T47D (cell line): ENCODE measurements at regions not wholly inside any gene's neighbourhood (a gene's known extent, or its start where the extent isn't known, plus 50 kb on each side); places are given as distances from the start of the nearest gene placed in this dataset.
A peak's percentile ranks its signal among the peaks of the same experiment; 100 is the strongest.

Experiments used
- DNase-seq, 2 experiments: peaks; one replicate each; pipeline versions ENCODE4 v3.0.0 to v3.0.0-alpha.2; 2011 to 2012; ENCODE audit warnings: low read depth in 1 of 2, low spot score in 1 of 2
- JUND ChIP-seq: IDR thresholded peaks from 2 replicates; pipeline ENCODE4 v1.6.1; 2012; ENCODE audit warnings: low read depth
- in situ Hi-C: cut with HindIII; loops from 2 replicates; pipeline ENCODE4 v1.10.0; 2016; ENCODE audit warnings: low sequenced_read_pairs, low pct_unique_long_range_greater_than_20kb

DNA sequence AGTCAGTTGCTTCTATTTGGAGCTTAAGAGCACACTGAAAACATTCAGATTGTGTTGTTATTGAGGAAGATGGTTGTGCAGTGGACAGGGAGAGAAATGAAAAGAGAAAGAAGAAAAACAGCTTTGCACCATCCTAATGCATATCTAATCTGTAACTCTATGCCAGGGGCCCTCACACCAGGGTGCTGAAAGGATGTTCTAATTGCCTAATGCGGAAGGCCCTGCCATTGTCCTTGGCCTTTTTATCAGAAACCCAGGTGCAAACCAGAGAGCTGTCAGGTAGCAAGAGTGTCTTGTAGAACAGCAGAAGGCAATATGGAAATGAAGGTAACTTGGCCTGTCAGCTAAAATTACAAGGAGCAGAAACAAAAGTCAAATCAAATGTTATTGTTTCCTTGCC lies 384.5 kb upstream of the PIK3R1 start:
- in situ Hi-C loops, result no loop called here
- no peak for TF ChIP-seq JUND

DNA sequence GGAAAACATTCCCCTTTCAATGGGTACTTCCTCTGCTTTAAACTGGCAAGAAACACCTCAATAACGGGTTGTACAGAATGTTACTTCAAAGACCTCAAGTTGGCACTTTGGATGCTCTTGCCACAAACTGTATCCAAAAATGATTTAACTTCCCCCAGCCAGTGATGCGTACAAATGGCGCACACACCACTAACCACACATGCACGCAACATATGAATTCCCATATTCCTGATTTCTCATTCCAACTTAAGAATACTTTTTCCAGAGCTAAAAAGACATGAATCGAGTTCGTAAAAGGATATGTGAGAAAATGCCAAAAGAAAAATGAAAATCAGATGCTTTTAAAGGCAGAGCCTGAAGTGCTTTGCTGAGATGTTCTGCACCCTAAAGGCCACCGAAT lies 388.0 kb upstream of the PIK3R1 start:
- no peak for TF ChIP-seq JUND
- in situ Hi-C loops, result no loop called here
- no peak for DNase-seq

More for the DNA sequence above, 384.5 kb upstream of the PIK3R1 start:
- no peak for DNase-seq

DNA sequence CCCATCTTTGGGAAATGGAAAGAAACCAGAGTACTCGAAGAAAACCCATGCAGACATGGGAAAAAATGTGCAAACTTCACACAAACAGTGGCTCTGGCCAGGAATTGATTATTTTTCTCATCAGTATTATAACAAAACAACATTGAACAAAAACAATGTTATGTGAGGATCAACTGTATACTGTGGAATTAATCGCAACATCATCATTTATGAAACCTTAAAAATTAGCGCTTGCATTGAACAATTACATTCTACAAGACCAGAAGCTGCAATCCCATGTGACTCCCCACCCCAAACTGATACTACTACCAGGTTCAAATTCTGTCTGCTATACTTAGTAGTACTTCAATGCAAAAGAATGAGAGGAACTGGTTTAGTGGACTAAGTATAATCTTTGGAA lies 390.7 kb upstream of the PIK3R1 start:
- DNase-seq, result no peak
- in situ Hi-C loops, result no loop called here
- TF ChIP-seq JUND, result no peak

DNA sequence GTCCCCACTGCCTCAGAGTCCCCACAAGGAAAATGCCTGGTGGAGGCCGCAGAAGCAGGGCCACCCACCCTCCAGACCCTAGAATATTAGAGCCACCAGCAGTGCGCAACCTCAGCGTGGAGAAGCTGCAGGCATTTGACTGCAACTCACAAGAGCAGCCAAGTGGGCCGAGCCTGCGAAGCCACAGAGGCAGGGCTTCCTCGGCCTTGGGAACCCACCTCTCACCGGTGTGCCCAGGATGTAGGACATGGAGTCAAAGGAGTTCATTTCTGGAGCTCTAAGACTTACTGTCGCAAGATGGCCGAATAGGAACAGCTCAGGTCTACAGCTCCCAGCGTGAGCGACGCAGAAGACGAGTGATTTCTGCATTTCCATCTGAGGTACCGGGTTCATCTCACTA lies 397.9 kb upstream of the PIK3R1 start:
- TF ChIP-seq JUND, result no peak
- in situ Hi-C loops, result no loop called here
- DNase-seq, result no peak

DNA sequence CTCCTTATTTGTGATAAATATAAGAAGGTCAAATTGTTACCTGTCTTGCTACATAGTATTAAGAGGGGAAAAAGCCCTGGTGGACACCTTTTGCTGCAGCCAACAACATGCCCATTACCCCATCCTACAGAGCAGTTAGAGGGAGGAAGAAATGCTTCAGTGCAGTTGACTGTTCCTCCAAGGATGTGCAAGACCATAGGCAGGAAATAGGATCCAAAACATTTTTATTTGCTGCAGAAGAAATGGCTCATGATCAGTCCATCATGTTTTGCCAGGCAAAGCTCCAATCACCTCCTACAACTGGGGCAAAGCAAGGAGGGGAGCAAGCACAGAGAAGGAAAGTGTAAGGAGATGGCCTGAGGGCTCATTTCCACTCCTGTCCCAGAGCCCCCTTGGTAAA lies 399.1 kb upstream of the PIK3R1 start:
- in situ Hi-C loops, result no loop called here
- no peak for TF ChIP-seq JUND
- no peak for DNase-seq

DNA sequence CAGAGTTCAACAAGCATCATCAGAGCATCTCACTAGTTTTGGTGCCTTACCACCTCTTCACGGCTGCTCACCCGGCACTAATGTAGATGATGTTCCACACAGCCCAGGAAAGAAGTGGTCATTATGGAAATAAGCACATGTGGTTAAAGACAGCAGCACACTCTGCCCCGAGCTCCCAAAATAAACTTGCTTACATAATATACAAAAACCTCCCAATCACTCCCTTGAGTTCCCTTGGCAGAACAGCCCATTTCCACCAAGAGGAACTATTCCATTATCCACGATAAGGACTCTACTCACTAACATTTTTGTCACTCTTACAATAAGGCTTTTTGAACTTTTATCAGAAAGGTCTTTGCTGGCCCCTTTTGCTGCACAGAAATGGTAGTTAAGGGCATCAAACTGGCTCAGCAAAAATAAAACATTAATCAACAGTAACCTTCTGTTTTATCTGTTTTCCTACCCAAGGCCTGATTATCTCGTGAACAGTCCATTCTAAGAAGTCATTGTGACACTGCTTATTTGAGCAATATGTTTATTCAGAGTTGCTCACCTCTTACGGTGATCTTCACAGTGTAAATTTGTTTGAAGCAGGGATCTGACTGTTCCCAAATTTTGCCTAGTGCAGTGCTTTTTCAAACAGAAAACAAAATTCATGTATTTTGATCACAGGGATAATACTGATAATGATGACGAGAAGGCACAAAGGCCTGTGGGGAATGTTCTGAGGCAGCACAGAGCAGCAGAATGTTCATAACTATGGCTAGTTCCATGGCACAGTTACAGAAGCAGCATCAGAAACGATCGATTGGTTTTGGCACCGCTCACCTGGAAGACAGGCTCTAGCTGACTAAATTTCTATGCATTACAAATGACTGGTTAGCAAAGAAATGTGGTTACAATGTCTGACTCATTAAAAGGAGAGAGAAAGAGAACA lies 399.8 kb upstream of the PIK3R1 start:
- in situ Hi-C loops, result no loop called here

DNA sequence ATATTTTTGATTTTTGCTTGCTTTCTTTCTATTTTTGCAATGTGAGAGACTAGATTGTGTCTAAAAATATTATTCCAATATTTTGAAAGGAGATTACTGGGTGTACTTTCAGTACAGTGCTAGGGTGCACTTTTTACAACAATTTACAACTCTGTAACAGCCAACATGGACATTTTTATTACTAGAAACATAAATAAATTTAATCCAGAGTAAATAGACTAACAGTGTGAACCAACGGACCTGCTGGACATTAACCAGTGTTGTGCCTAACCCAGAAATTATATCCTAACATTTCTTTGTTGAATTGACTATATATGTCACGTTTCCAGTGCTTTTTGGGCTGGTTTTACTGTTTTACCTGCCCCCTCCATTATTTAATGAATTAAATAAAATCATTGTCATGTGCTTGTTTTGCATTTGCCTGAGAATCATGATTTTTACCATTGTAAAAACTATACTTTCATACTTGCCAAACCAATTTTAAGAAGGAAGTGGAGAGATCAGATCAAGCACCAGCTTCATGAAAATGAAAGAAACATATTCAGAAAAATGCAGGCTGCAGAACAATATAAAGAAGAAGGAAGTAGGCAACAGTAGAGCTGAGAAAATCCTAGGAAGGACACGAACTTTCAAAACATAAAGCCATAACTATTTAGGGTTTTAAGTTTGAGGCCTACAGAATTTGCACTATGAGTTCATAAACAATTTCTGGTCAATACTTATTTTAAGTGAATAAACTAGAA lies 400.8 kb upstream of the PIK3R1 start:
- no peak for TF ChIP-seq JUND
- DNase-seq, result no peak
- in situ Hi-C loops, result no loop called here

More for the DNA sequence above, 399.8 kb upstream of the PIK3R1 start:
- no peak for TF ChIP-seq JUND
- DNase-seq, result peak; percentile 13 to 51

DNA sequence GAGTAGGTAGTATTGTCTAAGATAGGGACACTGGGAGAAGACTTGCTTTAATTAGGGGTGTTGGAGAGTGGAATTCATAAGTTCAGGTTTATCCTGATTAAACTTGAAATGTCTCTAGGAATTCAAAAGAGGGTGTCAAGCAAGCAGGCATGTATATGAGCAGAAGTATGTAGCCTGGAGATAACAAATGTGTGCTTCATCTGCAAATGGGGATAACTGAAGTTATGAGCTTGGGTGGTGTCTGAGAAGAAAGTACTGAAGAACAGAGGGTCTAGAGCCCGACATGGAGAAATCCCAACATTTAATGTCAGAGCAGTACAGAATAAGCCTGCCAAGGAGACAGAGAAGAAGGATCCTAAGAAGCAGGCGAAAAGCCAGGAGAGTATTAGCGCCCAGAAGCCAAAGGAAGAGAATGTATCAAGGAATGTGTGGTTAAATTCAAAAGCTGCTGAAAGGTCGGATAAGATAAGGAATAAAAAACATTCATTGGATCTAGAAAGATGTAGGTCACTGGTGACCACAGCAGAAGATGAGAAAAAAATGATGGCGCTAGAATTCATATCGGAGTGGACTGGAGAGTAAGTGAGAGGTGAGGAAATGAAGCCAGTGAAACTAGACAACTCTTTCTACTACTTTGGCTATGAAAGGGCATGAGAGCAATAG lies 401.5 kb upstream of the PIK3R1 start:
- DNase-seq, result no peak
- TF ChIP-seq JUND, result no peak
- in situ Hi-C loops, result no loop called here

DNA sequence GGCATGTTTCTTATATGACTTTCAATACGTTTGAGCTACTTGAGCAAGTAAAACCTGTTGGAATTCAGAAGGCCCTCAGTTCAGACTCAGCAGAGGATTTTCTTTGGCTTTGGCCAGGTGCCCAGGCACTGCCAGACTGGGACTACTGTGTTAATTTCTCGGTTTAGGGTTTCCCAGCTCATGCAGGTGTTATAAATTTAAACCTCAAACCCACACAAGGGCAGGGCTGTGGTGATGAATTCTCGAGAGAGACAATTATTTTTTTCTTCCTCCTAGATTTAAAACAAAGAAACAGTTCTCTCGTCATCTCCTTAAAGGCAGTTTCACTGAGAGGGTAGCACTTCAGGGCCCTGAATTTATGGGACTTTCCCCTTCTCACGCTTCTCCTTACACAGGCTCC lies 406.0 kb upstream of the PIK3R1 start:
- DNase-seq, result no peak
- TF ChIP-seq JUND, result no peak

DNA sequence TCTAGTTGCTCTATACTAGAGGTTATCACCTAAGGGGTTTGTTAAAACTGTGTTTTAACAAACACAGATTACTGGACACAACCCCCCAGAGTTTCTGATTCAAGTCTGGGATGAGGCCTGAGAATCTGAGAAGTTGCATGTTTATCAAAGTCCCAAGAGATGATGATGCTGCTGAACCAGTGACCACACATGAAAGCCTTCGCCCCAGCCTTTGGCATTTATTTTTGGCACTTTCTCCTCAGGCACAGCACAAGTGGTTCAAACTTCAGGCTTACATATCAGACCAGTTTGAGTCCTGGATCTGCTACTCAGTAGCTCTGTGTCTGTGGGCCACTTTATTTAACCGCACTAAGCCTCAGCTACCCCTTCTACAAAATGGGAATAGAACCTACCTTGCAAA lies 407.2 kb upstream of the PIK3R1 start:
- no peak for DNase-seq
- in situ Hi-C loops, result no loop called here
- TF ChIP-seq JUND, result no peak

More for the DNA sequence above, 406.0 kb upstream of the PIK3R1 start:
- in situ Hi-C loops, result no loop called here

DNA sequence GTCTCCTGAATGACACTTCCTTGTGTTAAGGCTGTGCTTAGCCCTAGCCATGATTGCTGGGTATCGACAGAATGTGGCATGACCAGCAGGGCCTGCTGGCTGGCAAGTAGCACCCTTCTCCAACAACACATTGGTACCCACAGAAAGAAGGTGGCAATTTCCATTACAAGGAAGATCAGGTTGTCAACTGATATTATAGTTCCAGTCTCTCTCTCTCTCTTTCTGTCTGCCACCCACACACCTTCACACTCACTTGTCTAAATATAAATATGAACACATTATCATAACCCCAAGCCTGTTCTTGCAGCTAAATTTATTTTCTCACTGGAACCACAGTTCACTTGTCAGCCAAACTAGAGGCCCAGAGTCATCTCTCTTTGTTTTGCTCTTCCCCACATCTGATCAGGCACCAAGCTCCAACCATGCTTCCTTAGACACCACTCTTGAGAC lies 408.1 kb upstream of the PIK3R1 start:
- no peak for DNase-seq
- TF ChIP-seq JUND, result no peak
- in situ Hi-C loops, result no loop called here

DNA sequence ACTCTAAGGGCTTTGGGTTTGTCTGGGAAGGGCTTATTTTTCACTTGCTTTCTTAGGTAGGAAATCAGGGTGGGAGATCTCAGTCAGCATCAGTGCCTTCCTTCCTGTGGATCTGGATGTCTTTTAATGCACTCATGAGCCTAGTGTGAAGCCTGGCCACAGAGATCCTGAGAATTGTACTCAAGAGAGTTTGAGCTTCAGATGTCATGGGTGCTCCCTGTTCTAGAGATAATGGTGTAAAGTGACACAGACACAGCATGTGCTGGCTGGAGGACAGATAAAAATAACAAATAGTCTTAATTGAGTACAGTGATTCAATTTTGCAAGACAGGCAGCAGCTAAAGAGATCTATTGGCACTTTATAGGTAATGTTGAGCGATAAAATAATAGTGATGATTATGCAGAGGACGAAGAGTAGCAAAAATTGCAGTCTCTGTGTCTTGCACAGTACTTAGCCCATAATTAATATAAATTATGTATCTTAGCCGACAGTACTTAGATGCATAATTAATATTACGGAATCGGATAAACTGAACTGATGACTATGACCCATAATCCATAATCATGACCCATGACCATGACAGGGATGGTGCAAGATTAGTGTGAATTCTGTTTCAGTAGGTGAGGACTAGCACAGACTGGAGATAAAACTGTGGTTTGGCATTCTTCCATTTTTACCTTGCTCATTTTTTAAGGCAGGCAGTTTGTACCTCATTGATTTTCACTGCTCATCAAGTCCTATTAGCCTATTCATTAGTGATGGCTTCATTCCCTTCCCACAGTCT lies 408.7 kb upstream of the PIK3R1 start:
- DNase-seq, result no peak
- no peak for TF ChIP-seq JUND
- in situ Hi-C loops, result no loop called here
